ENCODE measurements at regions not wholly inside any gene's neighbourhood (a gene's known extent, or its start where the extent isn't known, plus 50 kb on each side); places are given as distances from the start of the nearest gene placed in this dataset.

- no peaks in the 10 kb centered on the region for H3K4me1 ChIP-seq (ENCODE audit: control insufficient read depth in 1 of 2, insufficient read depth in 2 of 2, low read length in 2 of 2)
- no peaks in the 10 kb centered on the region for H3K36me3 ChIP-seq (ENCODE audit: control insufficient read depth in 1 of 2, insufficient read depth in 2 of 2, low read length in 2 of 2)
- peaks cover 2 to 31% of the 10 kb centered on the region in 2 donors for H3K9me3 ChIP-seq (ENCODE audit: control insufficient read depth in 1 of 2, low read length in 2 of 2)
- no peak overlapping the region for H3K27ac ChIP-seq (ENCODE audit: low read length)
- no peak overlapping the region for H3K4me3 ChIP-seq (ENCODE audit: low read depth in 1 of 2, low read length in 2 of 2)
- no peaks in the 10 kb centered on the region for H3K27me3 ChIP-seq (ENCODE audit: low read depth, low read length)
Observed at GRCh38 chr12:34526946-34527345, 504.6 kb downstream of the ALG10 start.

- Histone ChIP-seq H3K36me3 (ENCODE audit: control insufficient read depth in 1 of 2, insufficient read depth in 2 of 2, low read length in 2 of 2) (no peaks in the 10 kb centered on the region), H3K27ac (ENCODE audit: low read length) (no peak overlapping the region), H3K4me1 (ENCODE audit: control insufficient read depth in 1 of 2, insufficient read depth in 2 of 2, low read length in 2 of 2) (no peaks in the 10 kb centered on the region), H3K4me3 (ENCODE audit: low read depth in 1 of 2, low read length in 2 of 2) (peak overlapping the region in 1 of 2 donors; percentile 14), H3K9me3 (ENCODE audit: control insufficient read depth in 1 of 2, low read length in 2 of 2) (peaks cover 0 to 68% of the 10 kb centered on the region in 2 donors), H3K27me3 (ENCODE audit: low read depth, low read length) (no peaks in the 10 kb centered on the region)
Observed at GRCh38 chr12:34547276-34547675, 525.0 kb downstream of the ALG10 start.

GRCh38 chr12:34591966-34592365 lies 569.7 kb downstream of the ALG10 start:
- peak overlapping the region in 1 of 2 donors; percentile 46 for H3K4me3 ChIP-seq (ENCODE audit: low read depth in 1 of 2, low read length in 2 of 2)
- no peak overlapping the region for H3K27ac ChIP-seq (ENCODE audit: low read length)
- peaks cover 16 to 93% of the 10 kb centered on the region in 2 donors for H3K9me3 ChIP-seq (ENCODE audit: control insufficient read depth in 1 of 2, low read length in 2 of 2)
- H3K36me3 ChIP-seq (ENCODE audit: control insufficient read depth in 1 of 2, insufficient read depth in 2 of 2, low read length in 2 of 2), result no peaks in the 10 kb centered on the region
- no peaks in the 10 kb centered on the region for H3K4me1 ChIP-seq (ENCODE audit: control insufficient read depth in 1 of 2, insufficient read depth in 2 of 2, low read length in 2 of 2)
- no peaks in the 10 kb centered on the region for H3K27me3 ChIP-seq (ENCODE audit: low read depth, low read length)

GRCh38 chr12:34595749-34596733 lies 573.7 kb downstream of the ALG10 start:
- H3K27me3 ChIP-seq (ENCODE audit: low read depth, low read length), result no peaks in the 10 kb centered on the region
- no peaks in the 10 kb centered on the region for H3K4me1 ChIP-seq (ENCODE audit: control insufficient read depth in 1 of 2, insufficient read depth in 2 of 2, low read length in 2 of 2)
- no peaks in the 10 kb centered on the region for H3K36me3 ChIP-seq (ENCODE audit: control insufficient read depth in 1 of 2, insufficient read depth in 2 of 2, low read length in 2 of 2)
- peak overlapping the region in 1 of 2 donors; percentile 21 for H3K4me3 ChIP-seq (ENCODE audit: low read depth in 1 of 2, low read length in 2 of 2)
- H3K27ac ChIP-seq (ENCODE audit: low read length), result no peak overlapping the region
- H3K9me3 ChIP-seq (ENCODE audit: control insufficient read depth in 1 of 2, low read length in 2 of 2), result peaks cover 15 to 94% of the 10 kb centered on the region in 2 donors

GRCh38 chr12:34597548-34598351 lies 575.5 kb downstream of the ALG10 start:
- no peaks in the 10 kb centered on the region for H3K4me1 ChIP-seq (ENCODE audit: control insufficient read depth in 1 of 2, insufficient read depth in 2 of 2, low read length in 2 of 2)
- no peaks in the 10 kb centered on the region for H3K36me3 ChIP-seq (ENCODE audit: control insufficient read depth in 1 of 2, insufficient read depth in 2 of 2, low read length in 2 of 2)
- no peaks in the 10 kb centered on the region for H3K27me3 ChIP-seq (ENCODE audit: low read depth, low read length)
- H3K27ac ChIP-seq (ENCODE audit: low read length), result no peak overlapping the region
- H3K9me3 ChIP-seq (ENCODE audit: control insufficient read depth in 1 of 2, low read length in 2 of 2), result peaks cover 25 to 95% of the 10 kb centered on the region in 2 donors
- peak overlapping the region in 1 of 2 donors; percentile 37 for H3K4me3 ChIP-seq (ENCODE audit: low read depth in 1 of 2, low read length in 2 of 2)

GRCh38 chr12:34598352-34598827 lies 576.1 kb downstream of the ALG10 start:
- no peaks in the 10 kb centered on the region for H3K4me1 ChIP-seq (ENCODE audit: control insufficient read depth in 1 of 2, insufficient read depth in 2 of 2, low read length in 2 of 2)
- no peaks in the 10 kb centered on the region for H3K27me3 ChIP-seq (ENCODE audit: low read depth, low read length)
- H3K9me3 ChIP-seq (ENCODE audit: control insufficient read depth in 1 of 2, low read length in 2 of 2), result peaks cover 29 to 95% of the 10 kb centered on the region in 2 donors
- H3K36me3 ChIP-seq (ENCODE audit: control insufficient read depth in 1 of 2, insufficient read depth in 2 of 2, low read length in 2 of 2), result no peaks in the 10 kb centered on the region
- peak overlapping the region in 1 of 2 donors; percentile 37 for H3K4me3 ChIP-seq (ENCODE audit: low read depth in 1 of 2, low read length in 2 of 2)
- no peak overlapping the region for H3K27ac ChIP-seq (ENCODE audit: low read length)

GRCh38 chr12:34598851-34599529 lies 576.7 kb downstream of the ALG10 start:
- Histone ChIP-seq H3K9me3 (ENCODE audit: control insufficient read depth in 1 of 2, low read length in 2 of 2) (peaks cover 29 to 96% of the 10 kb centered on the region in 2 donors), H3K36me3 (ENCODE audit: control insufficient read depth in 1 of 2, insufficient read depth in 2 of 2, low read length in 2 of 2) (no peaks in the 10 kb centered on the region), H3K4me3 (ENCODE audit: low read depth in 1 of 2, low read length in 2 of 2) (peak overlapping the region in 1 of 2 donors; percentile 37), H3K4me1 (ENCODE audit: control insufficient read depth in 1 of 2, insufficient read depth in 2 of 2, low read length in 2 of 2) (no peaks in the 10 kb centered on the region), H3K27me3 (ENCODE audit: low read depth, low read length) (no peaks in the 10 kb centered on the region), H3K27ac (ENCODE audit: low read length) (no peak overlapping the region)

GRCh38 chr12:34599530-34600513 lies 577.5 kb downstream of the ALG10 start:
- Histone ChIP-seq H3K27ac (ENCODE audit: low read length) (no peak overlapping the region), H3K4me1 (ENCODE audit: control insufficient read depth in 1 of 2, insufficient read depth in 2 of 2, low read length in 2 of 2) (no peaks in the 10 kb centered on the region), H3K27me3 (ENCODE audit: low read depth, low read length) (no peaks in the 10 kb centered on the region), H3K4me3 (ENCODE audit: low read depth in 1 of 2, low read length in 2 of 2) (peak overlapping the region in 1 of 2 donors; percentile 11), H3K9me3 (ENCODE audit: control insufficient read depth in 1 of 2, low read length in 2 of 2) (peaks cover 29 to 96% of the 10 kb centered on the region in 2 donors), H3K36me3 (ENCODE audit: control insufficient read depth in 1 of 2, insufficient read depth in 2 of 2, low read length in 2 of 2) (no peaks in the 10 kb centered on the region)

GRCh38 chr12:34600592-34601462 lies 578.5 kb downstream of the ALG10 start:
- Histone ChIP-seq H3K27me3 (ENCODE audit: low read depth, low read length) (no peaks in the 10 kb centered on the region), H3K27ac (ENCODE audit: low read length) (no peak overlapping the region), H3K4me3 (ENCODE audit: low read depth in 1 of 2, low read length in 2 of 2) (peak overlapping the region in 1 of 2 donors; percentile 20), H3K4me1 (ENCODE audit: control insufficient read depth in 1 of 2, insufficient read depth in 2 of 2, low read length in 2 of 2) (no peaks in the 10 kb centered on the region), H3K9me3 (ENCODE audit: control insufficient read depth in 1 of 2, low read length in 2 of 2) (peaks cover 24 to 95% of the 10 kb centered on the region in 2 donors), H3K36me3 (ENCODE audit: control insufficient read depth in 1 of 2, insufficient read depth in 2 of 2, low read length in 2 of 2) (no peaks in the 10 kb centered on the region)
